Panc1 (cell line): ENCODE measurements at regions not wholly inside any gene's neighbourhood (a gene's known extent, or its start where the extent isn't known, plus 50 kb on each side); places are given as distances from the start of the nearest gene placed in this dataset.

ENCODE experiments used
- ATAC-seq: fragments of 200-7000 bp; cut with Tn5 transposase; 2 replicates; pipeline ENCODE4 v1.9.1; 2020; ENCODE audit warnings: mild to moderate bottlenecking, moderate library complexity
- BruUV-seq: library from RNA; stranded (reverse); fragments of 400-500 nt; replicated peaks from 2 replicates; lab custom pipeline; 2021; lab: Mats Ljungman, UMichigan
- CTCF ChIA-PET: fragments of 300-600 bp; sonication (Branson Sonifier 250); formaldehyde crosslinking; loops from one replicate; lab custom pipeline; 2022; ENCODE audit warnings: antibody characterized with exemption; lab: Charles Lee
- POLR2A ChIA-PET: fragments of 300-600 bp; sonication (Branson Sonifier 250); formaldehyde crosslinking; loops from one replicate; lab custom pipeline; 2022; ENCODE audit warnings: antibody characterized with exemption; lab: Charles Lee
- DNase-seq: peaks from one replicate; pipeline ENCODE4 v3.0.0-alpha.2; 2010; ENCODE audit warnings: low read depth, low spot score
- H3K27ac ChIP-seq: 2 replicates; pipeline ENCODE4 v1.5.1; 2011; ENCODE audit warnings: mild to moderate bottlenecking, low read length, inconsistent platforms
- H3K27me3 ChIP-seq: fragments of 200-500 bp; sonication (Bioruptor generic); 2 replicates; pipeline ENCODE4 v1.6.0; 2014; ENCODE audit warnings: low read length, inconsistent platforms; ENCODE audit not compliant: control insufficient read depth, insufficient read depth
- H3K36me3 ChIP-seq: fragments of 200-500 bp; sonication (Bioruptor generic); 2 replicates; pipeline ENCODE4 v1.5.1; 2014; ENCODE audit warnings: inconsistent platforms, mild to moderate bottlenecking, low read length, moderate library complexity; ENCODE audit not compliant: control insufficient read depth, insufficient read depth
- H3K4me1 ChIP-seq: 2 replicates; pipeline ENCODE4 v1.5.1; 2011; ENCODE audit warnings: inconsistent platforms, mild to moderate bottlenecking, low read length, moderate library complexity; ENCODE audit not compliant: control insufficient read depth, insufficient read depth
- H3K4me3 ChIP-seq, 2 experiments: 2 replicates each; pipeline ENCODE4 v1.5.1; 2011 to 2012; ENCODE audit warnings: low read depth in 2 of 2, low read length in 2 of 2, mild to moderate bottlenecking in 2 of 2, inconsistent platforms in 1 of 2, moderate library complexity in 1 of 2
- H3K9me3 ChIP-seq: fragments of 200-500 bp; sonication (Bioruptor generic); 2 replicates; pipeline ENCODE4 v1.5.1; 2014; ENCODE audit warnings: low read depth, mild to moderate bottlenecking, inconsistent platforms, low read length, moderate library complexity; ENCODE audit not compliant: control insufficient read depth, insufficient read depth
- POLR2AphosphoS5 ChIP-seq: IDR thresholded peaks from 2 replicates; pipeline ENCODE4 v1.6.1; 2012; ENCODE audit warnings: mild to moderate bottlenecking, low read depth, low read length, moderate library complexity
- SIN3A ChIP-seq: IDR thresholded peaks from 2 replicates; pipeline ENCODE4 v1.6.1; 2012; ENCODE audit warnings: low read depth, mild to moderate bottlenecking, low read length, moderate library complexity, borderline replicate concordance; ENCODE audit not compliant: insufficient read depth
- TCF7L2 ChIP-seq: IDR thresholded peaks from 2 replicates; pipeline ENCODE4 v1.6.1; 2011; ENCODE audit warnings: mild to moderate bottlenecking, low read depth, low read length, inconsistent platforms
- in situ Hi-C: cut with HindIII; loops from 2 replicates; pipeline ENCODE4 v1.10.0; 2016; ENCODE audit warnings: low sequenced_read_pairs, low pct_unique_long_range_greater_than_20kb
- intact Hi-C: fragments of 100-400 bp; cut with micrococcal nuclease; formaldehyde crosslinking; loops from one replicate; pipeline ENCODE4 v1.10.0; 2022; ENCODE audit not compliant: unreplicated experiment
- TF ChIP-seq, protein P1 (sequence below): fragments of 450-650 bp; IDR thresholded peaks from 2 replicates; pipeline ENCODE4 v1.5.1; 2017; ENCODE audit warnings: mild to moderate bottlenecking
- TF ChIP-seq, protein P2 (sequence below), 2 experiments: IDR thresholded peaks; 2 replicates each; pipeline ENCODE4 v1.6.1; 2011 to 2012; ENCODE audit warnings: low read depth in 2 of 2, control low read depth in 1 of 2, low read length in 1 of 2, mild to moderate bottlenecking in 1 of 2, moderate library complexity in 1 of 2; ENCODE audit not compliant: insufficient read depth in 1 of 2

DNA sequence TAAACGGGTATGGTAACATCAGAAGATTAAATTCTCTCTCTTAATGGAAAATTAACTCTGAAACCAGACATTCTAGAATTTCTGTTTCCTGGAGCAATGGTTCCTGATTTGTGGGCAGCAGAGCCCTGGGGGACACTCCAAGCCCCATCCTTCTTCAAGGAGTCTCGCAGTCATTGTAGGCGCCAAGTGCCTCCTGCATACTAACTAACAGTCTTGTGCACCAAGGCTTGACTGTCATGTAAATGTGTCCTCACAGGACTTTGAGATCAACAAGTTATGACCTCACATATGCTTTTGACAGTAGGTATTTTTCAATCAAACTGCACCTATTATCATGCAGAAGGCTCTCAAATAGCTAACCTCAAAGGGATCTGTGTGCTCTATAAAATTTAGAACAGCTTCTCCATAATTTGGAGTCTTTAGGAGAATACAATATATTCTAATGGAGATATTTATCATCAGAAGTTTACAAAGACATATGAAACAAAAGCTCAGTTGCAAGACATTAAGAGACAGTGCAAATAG is 52.1 kb upstream of the COPS8 start:
- no peaks in the 10 kb centered on the region for H3K9me3 ChIP-seq
- BruUV-seq = no TSS peak
- in situ Hi-C loops = no loop called here
- H3K27ac ChIP-seq = no peak overlapping the region
- CTCF ChIA-PET = no interaction called here
- no peak for ATAC-seq
- no peaks in the 10 kb centered on the region for H3K36me3 ChIP-seq
- POLR2A ChIA-PET = no interaction called here
- H3K4me1 ChIP-seq = no peaks in the 10 kb centered on the region
- H3K27me3 ChIP-seq = peaks cover 7% of the 10 kb centered on the region
- TF ChIP-seq TCF7L2 (no peak), SIN3A (no peak)
- TF ChIP-seq, protein P1, sequence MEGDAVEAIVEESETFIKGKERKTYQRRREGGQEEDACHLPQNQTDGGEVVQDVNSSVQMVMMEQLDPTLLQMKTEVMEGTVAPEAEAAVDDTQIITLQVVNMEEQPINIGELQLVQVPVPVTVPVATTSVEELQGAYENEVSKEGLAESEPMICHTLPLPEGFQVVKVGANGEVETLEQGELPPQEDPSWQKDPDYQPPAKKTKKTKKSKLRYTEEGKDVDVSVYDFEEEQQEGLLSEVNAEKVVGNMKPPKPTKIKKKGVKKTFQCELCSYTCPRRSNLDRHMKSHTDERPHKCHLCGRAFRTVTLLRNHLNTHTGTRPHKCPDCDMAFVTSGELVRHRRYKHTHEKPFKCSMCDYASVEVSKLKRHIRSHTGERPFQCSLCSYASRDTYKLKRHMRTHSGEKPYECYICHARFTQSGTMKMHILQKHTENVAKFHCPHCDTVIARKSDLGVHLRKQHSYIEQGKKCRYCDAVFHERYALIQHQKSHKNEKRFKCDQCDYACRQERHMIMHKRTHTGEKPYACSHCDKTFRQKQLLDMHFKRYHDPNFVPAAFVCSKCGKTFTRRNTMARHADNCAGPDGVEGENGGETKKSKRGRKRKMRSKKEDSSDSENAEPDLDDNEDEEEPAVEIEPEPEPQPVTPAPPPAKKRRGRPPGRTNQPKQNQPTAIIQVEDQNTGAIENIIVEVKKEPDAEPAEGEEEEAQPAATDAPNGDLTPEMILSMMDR = no peak
- no peak for DNase-seq
- H3K4me3 ChIP-seq = no peak overlapping the region
- intact Hi-C loops = no loop called here

DNA sequence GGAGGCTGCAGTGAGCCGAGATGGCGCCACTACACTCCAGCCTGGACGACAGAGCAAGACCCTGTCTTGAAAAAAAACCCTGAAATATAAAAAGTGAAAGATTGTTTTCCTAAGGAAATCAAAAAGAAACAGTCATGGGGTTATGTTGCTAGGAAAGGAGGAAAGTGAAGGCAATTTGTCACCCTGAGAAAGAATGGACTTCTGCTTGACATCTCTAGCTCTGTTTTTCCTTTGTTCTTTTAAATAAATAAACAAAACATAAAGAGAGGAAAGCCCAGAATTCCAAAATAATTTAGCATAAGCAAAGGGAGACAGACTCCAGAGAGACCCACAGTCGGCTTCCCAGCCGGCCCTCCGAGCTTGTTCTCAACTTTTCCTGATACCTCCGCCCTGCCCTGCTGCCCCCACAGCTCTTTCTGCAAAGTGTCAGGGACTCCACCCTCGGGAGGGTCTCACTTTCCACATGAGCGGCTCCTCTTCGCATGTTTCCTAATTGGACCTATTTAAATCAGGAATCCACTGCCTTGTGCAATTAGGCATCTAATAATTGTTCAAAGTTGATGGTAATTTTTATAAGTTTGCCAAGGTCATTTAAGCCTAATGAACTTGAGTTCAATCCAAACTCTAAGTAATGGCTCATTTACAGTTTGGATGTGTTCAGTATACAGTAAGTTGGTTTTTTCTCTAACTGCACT is 49.8 kb upstream of the COPS8 start:
- TF ChIP-seq SIN3A = no peak
- TF ChIP-seq, protein P2, sequence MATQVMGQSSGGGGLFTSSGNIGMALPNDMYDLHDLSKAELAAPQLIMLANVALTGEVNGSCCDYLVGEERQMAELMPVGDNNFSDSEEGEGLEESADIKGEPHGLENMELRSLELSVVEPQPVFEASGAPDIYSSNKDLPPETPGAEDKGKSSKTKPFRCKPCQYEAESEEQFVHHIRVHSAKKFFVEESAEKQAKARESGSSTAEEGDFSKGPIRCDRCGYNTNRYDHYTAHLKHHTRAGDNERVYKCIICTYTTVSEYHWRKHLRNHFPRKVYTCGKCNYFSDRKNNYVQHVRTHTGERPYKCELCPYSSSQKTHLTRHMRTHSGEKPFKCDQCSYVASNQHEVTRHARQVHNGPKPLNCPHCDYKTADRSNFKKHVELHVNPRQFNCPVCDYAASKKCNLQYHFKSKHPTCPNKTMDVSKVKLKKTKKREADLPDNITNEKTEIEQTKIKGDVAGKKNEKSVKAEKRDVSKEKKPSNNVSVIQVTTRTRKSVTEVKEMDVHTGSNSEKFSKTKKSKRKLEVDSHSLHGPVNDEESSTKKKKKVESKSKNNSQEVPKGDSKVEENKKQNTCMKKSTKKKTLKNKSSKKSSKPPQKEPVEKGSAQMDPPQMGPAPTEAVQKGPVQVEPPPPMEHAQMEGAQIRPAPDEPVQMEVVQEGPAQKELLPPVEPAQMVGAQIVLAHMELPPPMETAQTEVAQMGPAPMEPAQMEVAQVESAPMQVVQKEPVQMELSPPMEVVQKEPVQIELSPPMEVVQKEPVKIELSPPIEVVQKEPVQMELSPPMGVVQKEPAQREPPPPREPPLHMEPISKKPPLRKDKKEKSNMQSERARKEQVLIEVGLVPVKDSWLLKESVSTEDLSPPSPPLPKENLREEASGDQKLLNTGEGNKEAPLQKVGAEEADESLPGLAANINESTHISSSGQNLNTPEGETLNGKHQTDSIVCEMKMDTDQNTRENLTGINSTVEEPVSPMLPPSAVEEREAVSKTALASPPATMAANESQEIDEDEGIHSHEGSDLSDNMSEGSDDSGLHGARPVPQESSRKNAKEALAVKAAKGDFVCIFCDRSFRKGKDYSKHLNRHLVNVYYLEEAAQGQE (IDR thresholded peaks at IDR 0.05; ENCODE audit: insufficient read depth in 1 of 2, low read depth in 2 of 2, low read length in 1 of 2) = no peak
- TF ChIP-seq POLR2AphosphoS5 = no peak
- TF ChIP-seq, protein P1 = no peak
- no peak for TF ChIP-seq TCF7L2
- Histone ChIP-seq H3K36me3 (no peaks in the 10 kb centered on the region), H3K9me3 (no peaks in the 10 kb centered on the region), H3K27me3 (peaks cover 7% of the 10 kb centered on the region), H3K27ac (no peak overlapping the region), H3K4me3 (no peak overlapping the region), H3K4me1 (no peaks in the 10 kb centered on the region)
- ATAC-seq = no peak
- intact Hi-C loops = no loop called here
- ChIA-PET POLR2A (no interaction called here), CTCF (no interaction called here)
- in situ Hi-C loops = no loop called here
- BruUV-seq = no TSS peak
- DNase-seq = no peak
